Osteoblast (primary cell): ENCODE measurements at regions not wholly inside any gene's neighbourhood (a gene's known extent, or its start where the extent isn't known, plus 50 kb on each side); places are given as distances from the start of the nearest gene placed in this dataset.
A peak's percentile ranks its signal among the peaks of the same experiment; 100 is the strongest.

Source experiments
- DNase-seq: peaks from one replicate; pipeline ENCODE4 v3.0.0; 2011; ENCODE audit warnings: low spot score, mixed read lengths; ENCODE audit not compliant: insufficient read length; ENCODE audit errors: missing footprints
- H2AFZ ChIP-seq: 2 replicates; pipeline ENCODE4 v1.6.0; 2011; ENCODE audit warnings: mild to moderate bottlenecking, low read length
- H3K27ac ChIP-seq: 2 replicates; pipeline ENCODE4 v1.5.1; 2011; ENCODE audit warnings: mild to moderate bottlenecking, low read depth, low read length, moderate library complexity
- H3K27me3 ChIP-seq: 2 replicates; pipeline ENCODE4 v1.6.0; 2012; ENCODE audit warnings: mild to moderate bottlenecking, control low read depth, inconsistent platforms, low read length, moderate library complexity; ENCODE audit not compliant: insufficient read depth
- H3K36me3 ChIP-seq: 2 replicates; pipeline ENCODE4 v1.5.1; 2011; ENCODE audit warnings: mild to moderate bottlenecking, low read length, control low read depth, moderate library complexity; ENCODE audit not compliant: insufficient read depth
- H3K4me1 ChIP-seq: 2 replicates; pipeline ENCODE4 v1.5.1; 2011; ENCODE audit warnings: mild to moderate bottlenecking, low read length, control low read depth, moderate library complexity; ENCODE audit not compliant: insufficient read depth
- H3K4me2 ChIP-seq: 2 replicates; pipeline ENCODE4 v1.6.0; 2011; ENCODE audit warnings: mild to moderate bottlenecking, low read length; ENCODE audit not compliant: insufficient read depth
- H3K4me3 ChIP-seq: fragments of 200-600 bp; sonication (generic); 3 replicates; pipeline ENCODE4 v1.5.1; 2012; ENCODE audit warnings: mild to moderate bottlenecking, low read length, inconsistent platforms; ENCODE audit not compliant: insufficient read depth
- H3K79me2 ChIP-seq: 2 replicates; pipeline ENCODE4 v1.6.0; 2012; ENCODE audit warnings: mild to moderate bottlenecking, low read length, control low read depth, inconsistent platforms; ENCODE audit not compliant: insufficient read depth
- H3K9me3 ChIP-seq: 2 replicates; pipeline ENCODE4 v1.5.1; 2011; ENCODE audit warnings: low read depth, low read length, control low read depth
- H4K20me1 ChIP-seq: 2 replicates; pipeline ENCODE4 v1.6.0; 2012; ENCODE audit warnings: mild to moderate bottlenecking, low read length, control low read depth; ENCODE audit not compliant: insufficient read depth
- TF ChIP-seq, protein P1 (sequence below): IDR thresholded peaks from 2 replicates; pipeline ENCODE4 v1.5.1; 2011; ENCODE audit warnings: mild to moderate bottlenecking, low read depth, low read length, moderate library complexity; ENCODE audit errors: extremely low read depth

DNA sequence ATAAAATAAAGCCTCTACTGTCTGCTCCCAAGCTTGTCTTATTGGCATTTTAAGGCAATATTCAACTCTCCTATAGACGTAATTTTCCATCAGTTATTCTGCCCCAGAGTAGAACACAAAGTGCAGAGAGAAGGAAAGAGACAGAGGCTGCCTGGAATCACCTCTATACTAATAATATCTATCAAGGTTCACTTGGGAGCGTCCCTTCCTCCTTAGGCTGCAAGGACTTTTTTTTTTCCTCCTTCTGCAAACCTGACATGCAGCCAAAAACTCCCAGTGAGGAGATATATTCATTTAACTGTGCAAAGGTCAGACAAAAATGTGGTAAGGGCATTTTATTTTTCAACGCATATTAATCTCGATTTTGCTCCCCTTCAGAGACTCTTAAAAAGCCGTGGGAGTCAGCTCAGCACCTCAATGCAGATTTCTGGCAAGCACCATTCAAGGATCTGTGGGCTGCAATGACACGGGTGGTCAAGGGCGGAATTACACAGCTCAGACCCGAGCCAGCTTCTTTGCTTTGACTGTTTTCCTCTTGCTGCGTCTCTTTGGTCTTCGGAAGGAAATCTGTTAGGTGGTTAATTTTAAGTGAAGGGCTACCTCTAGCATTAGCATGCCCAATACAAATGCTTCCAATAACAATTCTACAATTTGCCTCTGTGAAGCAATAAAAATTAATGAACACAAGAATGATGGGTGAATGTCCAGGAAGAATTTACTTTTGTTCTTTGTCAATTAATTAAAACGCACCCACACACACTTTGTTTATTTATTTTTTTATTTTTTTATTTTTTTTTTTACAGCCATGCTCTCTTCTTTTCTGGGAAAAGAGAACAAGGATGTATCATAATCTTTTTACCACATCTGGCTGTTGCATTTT lies 587.7 kb upstream of the GRAMD2B start:
- Histone ChIP-seq H3K9me3 (no peaks in the 10 kb centered on the region), H2AFZ (peak overlapping the region; percentile 11), H3K27me3 (no peaks in the 10 kb centered on the region), H3K27ac (no peak overlapping the region), H4K20me1 (no peaks in the 10 kb centered on the region), H3K4me3 (no peak overlapping the region), H3K36me3 (no peaks in the 10 kb centered on the region), H3K79me2 (no peaks in the 10 kb centered on the region), H3K4me2 (peak overlapping the region; percentile 15), H3K4me1 (no peaks in the 10 kb centered on the region)
- DNase-seq: peak; percentile 29
- TF ChIP-seq, protein P1, sequence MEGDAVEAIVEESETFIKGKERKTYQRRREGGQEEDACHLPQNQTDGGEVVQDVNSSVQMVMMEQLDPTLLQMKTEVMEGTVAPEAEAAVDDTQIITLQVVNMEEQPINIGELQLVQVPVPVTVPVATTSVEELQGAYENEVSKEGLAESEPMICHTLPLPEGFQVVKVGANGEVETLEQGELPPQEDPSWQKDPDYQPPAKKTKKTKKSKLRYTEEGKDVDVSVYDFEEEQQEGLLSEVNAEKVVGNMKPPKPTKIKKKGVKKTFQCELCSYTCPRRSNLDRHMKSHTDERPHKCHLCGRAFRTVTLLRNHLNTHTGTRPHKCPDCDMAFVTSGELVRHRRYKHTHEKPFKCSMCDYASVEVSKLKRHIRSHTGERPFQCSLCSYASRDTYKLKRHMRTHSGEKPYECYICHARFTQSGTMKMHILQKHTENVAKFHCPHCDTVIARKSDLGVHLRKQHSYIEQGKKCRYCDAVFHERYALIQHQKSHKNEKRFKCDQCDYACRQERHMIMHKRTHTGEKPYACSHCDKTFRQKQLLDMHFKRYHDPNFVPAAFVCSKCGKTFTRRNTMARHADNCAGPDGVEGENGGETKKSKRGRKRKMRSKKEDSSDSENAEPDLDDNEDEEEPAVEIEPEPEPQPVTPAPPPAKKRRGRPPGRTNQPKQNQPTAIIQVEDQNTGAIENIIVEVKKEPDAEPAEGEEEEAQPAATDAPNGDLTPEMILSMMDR: peak; percentile 69

DNA sequence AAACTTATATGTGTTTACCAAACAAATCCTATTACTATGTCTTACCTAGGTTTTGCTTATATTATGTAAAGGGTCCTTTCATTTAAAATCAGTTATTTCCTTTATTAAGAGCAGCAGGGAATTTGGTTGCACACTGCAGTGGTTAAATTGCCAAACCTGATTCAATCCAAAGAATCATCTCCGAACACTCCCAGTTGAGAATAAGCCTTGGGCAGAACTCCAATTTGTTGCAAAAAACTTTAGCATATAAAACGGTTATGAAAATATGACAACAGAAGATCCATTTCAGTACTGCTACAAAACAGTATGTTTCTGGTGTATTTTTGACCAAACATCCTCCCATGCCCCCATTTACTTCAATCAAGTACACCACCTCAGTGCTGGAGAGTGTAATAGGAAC lies 587.0 kb upstream of the GRAMD2B start:
- Histone ChIP-seq H3K9me3 (no peaks in the 10 kb centered on the region), H3K36me3 (no peaks in the 10 kb centered on the region), H3K4me3 (no peak overlapping the region), H3K4me1 (no peaks in the 10 kb centered on the region), H3K27ac (no peak overlapping the region), H3K4me2 (no peak overlapping the region), H3K79me2 (no peaks in the 10 kb centered on the region), H2AFZ (no peak overlapping the region), H3K27me3 (no peaks in the 10 kb centered on the region), H4K20me1 (no peaks in the 10 kb centered on the region)
- TF ChIP-seq, protein P1: no peak
- no peak for DNase-seq

DNA sequence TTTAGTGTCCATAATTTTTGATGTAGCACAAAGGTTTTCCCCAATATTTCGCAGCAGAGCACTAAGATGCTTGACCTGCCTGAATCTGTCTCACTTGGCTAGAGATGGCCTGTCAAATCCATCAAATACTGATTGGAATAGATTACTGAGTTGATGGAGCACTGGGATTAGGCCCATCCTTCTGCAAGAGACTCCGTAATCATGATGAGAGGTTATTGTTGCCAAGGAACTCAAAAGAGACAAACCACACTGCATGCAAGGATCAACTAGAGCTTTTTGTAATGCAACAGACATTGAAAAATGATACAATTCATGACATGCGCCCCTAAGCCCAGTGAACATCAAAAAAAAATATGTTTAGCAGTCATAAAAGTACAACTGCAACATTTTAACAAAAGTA lies 585.3 kb upstream of the GRAMD2B start:
- no peaks in the 10 kb centered on the region for H3K4me1 ChIP-seq
- H3K27me3 ChIP-seq: no peaks in the 10 kb centered on the region
- H3K27ac ChIP-seq: no peak overlapping the region
- H3K4me3 ChIP-seq: no peak overlapping the region
- no peak overlapping the region for H2AFZ ChIP-seq
- H3K36me3 ChIP-seq: no peaks in the 10 kb centered on the region
- TF ChIP-seq, protein P1: no peak
- no peaks in the 10 kb centered on the region for H3K79me2 ChIP-seq
- no peak for DNase-seq
- H3K9me3 ChIP-seq: no peaks in the 10 kb centered on the region
- no peak overlapping the region for H3K4me2 ChIP-seq
- H4K20me1 ChIP-seq: no peaks in the 10 kb centered on the region

DNA sequence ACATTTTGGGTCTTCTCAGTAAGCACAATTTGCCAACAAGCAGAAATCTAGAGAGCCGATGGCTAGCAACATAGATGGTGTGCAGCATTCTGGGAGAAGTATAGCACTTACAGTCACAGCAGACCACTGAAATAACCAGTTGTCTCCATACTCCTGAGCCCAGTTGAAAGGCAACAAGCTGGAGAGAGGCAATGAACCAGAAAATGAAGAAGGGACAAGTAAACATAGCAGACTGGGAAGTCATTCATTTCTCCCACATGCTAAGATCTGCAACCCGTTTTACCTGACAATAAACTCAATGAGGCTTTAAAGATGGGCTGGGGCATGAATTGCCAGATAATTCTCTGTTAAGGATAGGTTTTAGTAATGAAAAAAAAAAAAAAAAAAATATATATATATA lies 575.6 kb upstream of the GRAMD2B start:
- Histone ChIP-seq H3K4me3 (no peak overlapping the region), H3K36me3 (no peaks in the 10 kb centered on the region), H2AFZ (no peak overlapping the region), H3K27ac (no peak overlapping the region), H3K79me2 (no peaks in the 10 kb centered on the region), H3K4me2 (no peak overlapping the region), H4K20me1 (no peaks in the 10 kb centered on the region), H3K9me3 (no peaks in the 10 kb centered on the region), H3K27me3 (no peaks in the 10 kb centered on the region), H3K4me1 (no peaks in the 10 kb centered on the region)
- TF ChIP-seq, protein P1: no peak
- no peak for DNase-seq
